ENCODE measurements at regions not wholly inside any gene's neighbourhood (a gene's known extent, or its start where the extent isn't known, plus 50 kb on each side); places are given as distances from the start of the nearest gene placed in this dataset.

GRCh38 chr11:120055646-120056045 is 82.3 kb downstream of the TRIM29 start:
- TF ChIP-seq CTCF (IDR thresholded peaks at IDR 0.05; ENCODE audit: low read depth, low read length) (no peak), EZH2phosphoT487 (IDR thresholded peaks at IDR 0.05; ENCODE audit: low read depth) (no peak)
